ENCODE measurements at regions not wholly inside any gene's neighbourhood (a gene's known extent, or its start where the extent isn't known, plus 50 kb on each side); places are given as distances from the start of the nearest gene placed in this dataset.

DNA sequence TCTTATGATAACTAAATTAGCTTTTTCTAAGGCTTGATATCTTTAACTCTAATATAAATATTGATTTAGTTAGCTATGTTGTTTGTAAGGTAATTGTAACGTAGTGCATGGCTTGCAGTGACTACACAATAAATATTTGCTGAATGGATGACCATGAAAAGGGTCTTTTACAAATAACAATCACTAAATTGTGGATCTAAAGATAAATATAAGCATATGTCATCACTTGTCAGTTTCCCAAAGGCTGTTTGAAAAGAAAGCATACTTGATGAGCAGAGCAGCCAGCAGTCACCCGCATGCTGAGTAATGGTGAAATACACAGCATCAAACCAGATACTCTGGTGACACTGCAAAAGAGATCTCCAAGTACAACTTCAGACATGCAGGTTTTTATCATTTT lies 92.5 kb upstream of the FMN2 start:
- TF ChIP-seq, protein P1, sequence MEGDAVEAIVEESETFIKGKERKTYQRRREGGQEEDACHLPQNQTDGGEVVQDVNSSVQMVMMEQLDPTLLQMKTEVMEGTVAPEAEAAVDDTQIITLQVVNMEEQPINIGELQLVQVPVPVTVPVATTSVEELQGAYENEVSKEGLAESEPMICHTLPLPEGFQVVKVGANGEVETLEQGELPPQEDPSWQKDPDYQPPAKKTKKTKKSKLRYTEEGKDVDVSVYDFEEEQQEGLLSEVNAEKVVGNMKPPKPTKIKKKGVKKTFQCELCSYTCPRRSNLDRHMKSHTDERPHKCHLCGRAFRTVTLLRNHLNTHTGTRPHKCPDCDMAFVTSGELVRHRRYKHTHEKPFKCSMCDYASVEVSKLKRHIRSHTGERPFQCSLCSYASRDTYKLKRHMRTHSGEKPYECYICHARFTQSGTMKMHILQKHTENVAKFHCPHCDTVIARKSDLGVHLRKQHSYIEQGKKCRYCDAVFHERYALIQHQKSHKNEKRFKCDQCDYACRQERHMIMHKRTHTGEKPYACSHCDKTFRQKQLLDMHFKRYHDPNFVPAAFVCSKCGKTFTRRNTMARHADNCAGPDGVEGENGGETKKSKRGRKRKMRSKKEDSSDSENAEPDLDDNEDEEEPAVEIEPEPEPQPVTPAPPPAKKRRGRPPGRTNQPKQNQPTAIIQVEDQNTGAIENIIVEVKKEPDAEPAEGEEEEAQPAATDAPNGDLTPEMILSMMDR (optimal IDR thresholded peaks at IDR 0.05 in 1 of 3, IDR thresholded peaks at IDR 0.05 in 1 of 3, conservative IDR thresholded peaks at IDR 0.05 in 1 of 3; ENCODE audit: extremely low read depth in 1 of 3, insufficient read depth in 2 of 3, low read length in 3 of 3): no peak
- no peak for TF ChIP-seq EZH2 (IDR thresholded peaks at IDR 0.05; ENCODE audit: low read length)

All from keratinocyte (primary cell).